Breast epithelium (tissue), 3 donors: ENCODE measurements at regions not wholly inside any gene's neighbourhood (a gene's known extent, or its start where the extent isn't known, plus 50 kb on each side); places are given as distances from the start of the nearest gene placed in this dataset.

Source experiments
- POLR2A ChIP-seq: fragments of 450-650 bp; IDR thresholded peaks from one replicate; pipeline ENCODE4 v1.6.1; 2016; ENCODE audit warnings: antibody characterized with exemption, mild to moderate bottlenecking, moderate library complexity
- POLR2AphosphoS5 ChIP-seq, 3 donors: sonication (generic); formaldehyde crosslinking; IDR thresholded peaks; one replicate each; pipeline ENCODE4 v1.6.1; 2017; ENCODE audit warnings: antibody characterized with exemption in 3 of 3
- TF ChIP-seq, protein P1 (sequence below), 3 donors: fragments of 450-650 bp; IDR thresholded peaks; one replicate each; pipeline ENCODE4 v1.5.1; 2016 to 2017; ENCODE audit warnings: antibody characterized with exemption in 3 of 3, mild to moderate bottlenecking in 3 of 3, moderate library complexity in 3 of 3

DNA sequence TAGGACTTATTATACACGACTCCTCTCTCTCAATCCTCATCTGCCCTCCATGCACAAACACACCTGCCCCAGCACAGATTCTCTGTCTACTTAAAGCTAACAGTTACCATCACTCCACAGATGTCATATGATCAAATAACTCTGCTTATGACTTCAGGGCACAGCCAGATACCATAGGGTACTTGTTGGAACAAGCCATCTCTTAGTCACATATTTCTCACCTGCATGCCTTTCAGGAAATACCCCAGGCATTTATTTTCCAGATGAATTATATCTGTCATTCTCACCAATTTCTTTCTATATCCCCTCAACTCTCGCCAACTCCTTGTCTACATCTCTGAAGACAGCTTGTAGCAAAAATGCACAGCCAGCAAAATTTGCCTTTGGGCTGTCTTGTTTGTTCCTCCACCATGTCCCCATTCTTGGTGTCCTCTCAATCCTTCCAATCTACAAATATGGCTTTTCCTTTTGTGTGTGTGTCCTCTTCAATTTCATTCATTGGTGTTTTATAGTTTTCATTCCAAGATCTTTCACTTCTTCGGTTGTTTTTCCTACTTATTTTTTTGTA, 353.9 kb upstream of the CAMK1G start:
- TF ChIP-seq, protein P1, sequence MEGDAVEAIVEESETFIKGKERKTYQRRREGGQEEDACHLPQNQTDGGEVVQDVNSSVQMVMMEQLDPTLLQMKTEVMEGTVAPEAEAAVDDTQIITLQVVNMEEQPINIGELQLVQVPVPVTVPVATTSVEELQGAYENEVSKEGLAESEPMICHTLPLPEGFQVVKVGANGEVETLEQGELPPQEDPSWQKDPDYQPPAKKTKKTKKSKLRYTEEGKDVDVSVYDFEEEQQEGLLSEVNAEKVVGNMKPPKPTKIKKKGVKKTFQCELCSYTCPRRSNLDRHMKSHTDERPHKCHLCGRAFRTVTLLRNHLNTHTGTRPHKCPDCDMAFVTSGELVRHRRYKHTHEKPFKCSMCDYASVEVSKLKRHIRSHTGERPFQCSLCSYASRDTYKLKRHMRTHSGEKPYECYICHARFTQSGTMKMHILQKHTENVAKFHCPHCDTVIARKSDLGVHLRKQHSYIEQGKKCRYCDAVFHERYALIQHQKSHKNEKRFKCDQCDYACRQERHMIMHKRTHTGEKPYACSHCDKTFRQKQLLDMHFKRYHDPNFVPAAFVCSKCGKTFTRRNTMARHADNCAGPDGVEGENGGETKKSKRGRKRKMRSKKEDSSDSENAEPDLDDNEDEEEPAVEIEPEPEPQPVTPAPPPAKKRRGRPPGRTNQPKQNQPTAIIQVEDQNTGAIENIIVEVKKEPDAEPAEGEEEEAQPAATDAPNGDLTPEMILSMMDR (IDR thresholded peaks at IDR 0.05): no peak
- TF ChIP-seq POLR2A (no peak), POLR2AphosphoS5 (IDR thresholded peaks at IDR 0.05) (no peak)
